Activated CD4-positive, alpha-beta T cell treated with anti-CD3 and anti-CD28 coated beads, Interleukin-2, amount 10 ng/mL, durations not matched to agents 7 days and 5 days (primary cell): ENCODE measurements at regions not wholly inside any gene's neighbourhood (a gene's known extent, or its start where the extent isn't known, plus 50 kb on each side); places are given as distances from the start of the nearest gene placed in this dataset.

Source experiments
- CTCF ChIA-PET: fragments of 350-600 bp; sonication (Branson Sonifier 250); formaldehyde crosslinking; loops from one replicate; lab custom pipeline; 2021; ENCODE audit warnings: antibody characterized with exemption; lab: Charles Lee
- POLR2A ChIA-PET: fragments of 350-600 bp; sonication (Branson Sonifier 250); formaldehyde crosslinking; loops from one replicate; lab custom pipeline; 2021; ENCODE audit warnings: antibody characterized with exemption; lab: Charles Lee
- DNase-seq: peaks from one replicate; pipeline ENCODE4 v3.0.0-alpha.2; 2020
- H3K27ac Mint-ChIP-seq: one replicate; pipeline ENCODE4 v1.8.0; 2021; ENCODE audit warnings: mild to moderate bottlenecking, moderate library complexity, mixed read lengths
- H3K27me3 Mint-ChIP-seq: one replicate; pipeline ENCODE4 v1.8.0; 2021; ENCODE audit warnings: mixed read lengths
- H3K36me3 Mint-ChIP-seq: one replicate; pipeline ENCODE4 v1.8.0; 2021; ENCODE audit warnings: low read depth, mixed read lengths
- H3K4me1 Mint-ChIP-seq: one replicate; pipeline ENCODE4 v1.8.0; 2021; ENCODE audit warnings: mixed read lengths
- H3K4me3 Mint-ChIP-seq: one replicate; pipeline ENCODE4 v1.8.0; 2021; ENCODE audit warnings: mild to moderate bottlenecking, moderate library complexity, mixed read lengths
- H3K9me3 Mint-ChIP-seq: one replicate; pipeline ENCODE4 v1.8.0; 2021; ENCODE audit warnings: mixed read lengths

GRCh38 chr7:36040679-36041078 lies 112.4 kb upstream of the EEPD1 start:
- Mint-ChIP-seq H3K27me3 (peaks cover 2% of the 10 kb centered on the region), H3K4me1 (no peaks in the 10 kb centered on the region), H3K27ac (no peak overlapping the region), H3K36me3 (no peaks in the 10 kb centered on the region), H3K9me3 (no peaks in the 10 kb centered on the region), H3K4me3 (no peak overlapping the region)
- DNase-seq, result no peak
- ChIA-PET CTCF (no interaction called here), POLR2A (no interaction called here)

- H3K27me3 Mint-ChIP-seq, result peaks cover under 1% of the 10 kb centered on the region
- DNase-seq, result no peak
- no peak overlapping the region for H3K4me3 Mint-ChIP-seq
- CTCF ChIA-PET, result interaction anchor here (0.6 kb wide), 3 partner anchors 8 to 1267 kb away, joined by 3 read pairs; no protein-coding TSS in a partner anchor
- H3K4me1 Mint-ChIP-seq, result no peaks in the 10 kb centered on the region
- H3K9me3 Mint-ChIP-seq, result no peaks in the 10 kb centered on the region
- POLR2A ChIA-PET, result no interaction called here
- H3K36me3 Mint-ChIP-seq, result no peaks in the 10 kb centered on the region
- no peak overlapping the region for H3K27ac Mint-ChIP-seq
These were observed 108.8 kb upstream of the EEPD1 start for GRCh38 chr7:36044101-36044892.

- Mint-ChIP-seq H3K27ac (no peak overlapping the region), H3K27me3 (no peaks in the 10 kb centered on the region), H3K4me1 (no peaks in the 10 kb centered on the region), H3K9me3 (no peaks in the 10 kb centered on the region), H3K4me3 (no peak overlapping the region), H3K36me3 (no peaks in the 10 kb centered on the region)
- no peak for DNase-seq
- ChIA-PET POLR2A (no interaction called here), CTCF (no interaction called here)
These were observed 107.7 kb upstream of the EEPD1 start for GRCh38 chr7:36045326-36045725.

- H3K9me3 Mint-ChIP-seq, result no peaks in the 10 kb centered on the region
- no peak overlapping the region for H3K27ac Mint-ChIP-seq
- H3K4me1 Mint-ChIP-seq, result no peaks in the 10 kb centered on the region
- peaks cover 1% of the 10 kb centered on the region for H3K27me3 Mint-ChIP-seq
- no peaks in the 10 kb centered on the region for H3K36me3 Mint-ChIP-seq
- ChIA-PET CTCF (no interaction called here), POLR2A (no interaction called here)
- no peak for DNase-seq
- H3K4me3 Mint-ChIP-seq, result no peak overlapping the region
These were observed 107.2 kb upstream of the EEPD1 start for GRCh38 chr7:36045830-36046341.

- Mint-ChIP-seq H3K4me3 (no peak overlapping the region), H3K27ac (no peak overlapping the region), H3K27me3 (peaks cover 8% of the 10 kb centered on the region), H3K9me3 (no peaks in the 10 kb centered on the region), H3K36me3 (no peaks in the 10 kb centered on the region), H3K4me1 (no peaks in the 10 kb centered on the region)
- POLR2A ChIA-PET, result no interaction called here
- CTCF ChIA-PET, result no interaction called here
- no peak for DNase-seq
These were observed 105.9 kb upstream of the EEPD1 start for GRCh38 chr7:36047091-36047658.

- Mint-ChIP-seq H3K36me3 (no peaks in the 10 kb centered on the region), H3K27ac (no peak overlapping the region), H3K27me3 (peaks cover 8% of the 10 kb centered on the region), H3K9me3 (no peaks in the 10 kb centered on the region), H3K4me1 (no peaks in the 10 kb centered on the region), H3K4me3 (no peak overlapping the region)
- POLR2A ChIA-PET, result no interaction called here
- CTCF ChIA-PET, result interaction anchor here (1.0 kb wide), 1 partner anchor 240 kb away, joined by 3 read pairs; no protein-coding TSS in a partner anchor
- no peak for DNase-seq
These were observed 104.7 kb upstream of the EEPD1 start for GRCh38 chr7:36048141-36048901.

- POLR2A ChIA-PET, result no interaction called here
These were observed 104.2 kb upstream of the EEPD1 start for GRCh38 chr7:36048902-36049240.

GRCh38 chr7:36051501-36051900 lies 101.6 kb upstream of the EEPD1 start:
- no peak overlapping the region for H3K4me3 Mint-ChIP-seq
- ChIA-PET POLR2A (no interaction called here), CTCF (interaction anchor here (1.5 kb wide), 1 partner anchor 11 kb away, joined by 3 read pairs; no protein-coding TSS in a partner anchor)
- no peaks in the 10 kb centered on the region for H3K4me1 Mint-ChIP-seq
- peaks cover 11% of the 10 kb centered on the region for H3K27me3 Mint-ChIP-seq
- H3K36me3 Mint-ChIP-seq, result no peaks in the 10 kb centered on the region
- H3K27ac Mint-ChIP-seq, result no peak overlapping the region
- DNase-seq, result no peak
- H3K9me3 Mint-ChIP-seq, result no peaks in the 10 kb centered on the region

More at GRCh38 chr7:36048902-36049240, 104.2 kb upstream of the EEPD1 start:
- no peak overlapping the region for H3K27ac Mint-ChIP-seq
- H3K27me3 Mint-ChIP-seq, result peaks cover 8% of the 10 kb centered on the region
- DNase-seq, result no peak
- no peaks in the 10 kb centered on the region for H3K4me1 Mint-ChIP-seq
- no peaks in the 10 kb centered on the region for H3K36me3 Mint-ChIP-seq
- CTCF ChIA-PET, result interaction anchor here (1.0 kb wide), 1 partner anchor 239 kb away, joined by 3 read pairs; no protein-coding TSS in a partner anchor
- H3K4me3 Mint-ChIP-seq, result no peak overlapping the region
- no peaks in the 10 kb centered on the region for H3K9me3 Mint-ChIP-seq

- Mint-ChIP-seq H3K4me3 (no peak overlapping the region), H3K27me3 (peaks cover 11% of the 10 kb centered on the region), H3K27ac (no peak overlapping the region), H3K9me3 (no peaks in the 10 kb centered on the region), H3K36me3 (no peaks in the 10 kb centered on the region), H3K4me1 (no peaks in the 10 kb centered on the region)
- ChIA-PET POLR2A (no interaction called here), CTCF (interaction anchor here (1.1 kb wide), 1 partner anchor 36 kb away, joined by 3 read pairs; no protein-coding TSS in a partner anchor)
- DNase-seq, result no peak
These were observed 99.5 kb upstream of the EEPD1 start for GRCh38 chr7:36053589-36053988.

GRCh38 chr7:36054637-36055036 lies 98.4 kb upstream of the EEPD1 start:
- ChIA-PET POLR2A (interaction anchor here (0.6 kb wide), 1 partner anchor 1471 kb away, joined by 3 read pairs; no protein-coding TSS in a partner anchor), CTCF (interaction anchor here (1.3 kb wide), 1 partner anchor 45 kb away, joined by 3 read pairs; no protein-coding TSS in a partner anchor)
- no peaks in the 10 kb centered on the region for H3K4me1 Mint-ChIP-seq
- no peak overlapping the region for H3K27ac Mint-ChIP-seq
- no peak overlapping the region for H3K4me3 Mint-ChIP-seq
- no peaks in the 10 kb centered on the region for H3K36me3 Mint-ChIP-seq
- peaks cover 11% of the 10 kb centered on the region for H3K27me3 Mint-ChIP-seq
- no peaks in the 10 kb centered on the region for H3K9me3 Mint-ChIP-seq
- no peak for DNase-seq

GRCh38 chr7:36055207-36055606 lies 97.8 kb upstream of the EEPD1 start:
- POLR2A ChIA-PET, result no interaction called here
- Mint-ChIP-seq H3K4me3 (no peak overlapping the region), H3K27me3 (peaks cover 11% of the 10 kb centered on the region), H3K9me3 (no peaks in the 10 kb centered on the region), H3K27ac (no peak overlapping the region), H3K36me3 (no peaks in the 10 kb centered on the region), H3K4me1 (no peaks in the 10 kb centered on the region)
- CTCF ChIA-PET, result interaction anchor here (0.6 to 1.3 kb wide), 2 partner anchors 21 to 45 kb away, joined by 3 read pairs; no protein-coding TSS in a partner anchor
- DNase-seq, result no peak

- Mint-ChIP-seq H3K27ac (no peak overlapping the region), H3K4me3 (no peak overlapping the region)
- POLR2A ChIA-PET, result no interaction called here
These were observed 95.7 kb upstream of the EEPD1 start for GRCh38 chr7:36057323-36057722.

More at GRCh38 chr7:36057323-36057722, 95.7 kb upstream of the EEPD1 start:
- DNase-seq, result no peak
- H3K4me1 Mint-ChIP-seq, result no peaks in the 10 kb centered on the region
- no peaks in the 10 kb centered on the region for H3K36me3 Mint-ChIP-seq
- no peaks in the 10 kb centered on the region for H3K9me3 Mint-ChIP-seq
- H3K27me3 Mint-ChIP-seq, result peaks cover 3% of the 10 kb centered on the region
- CTCF ChIA-PET, result no interaction called here
